Ishikawa (cell line): ENCODE measurements at regions not wholly inside any gene's neighbourhood (a gene's known extent, or its start where the extent isn't known, plus 50 kb on each side); places are given as distances from the start of the nearest gene placed in this dataset.

Experiments
- CEBPB ChIP-seq: IDR thresholded peaks from 2 replicates; pipeline ENCODE4 v1.6.1; 2012
- CREB1 ChIP-seq: IDR thresholded peaks from 2 replicates; pipeline ENCODE4 v1.6.1; 2012; ENCODE audit warnings: low read depth
- EGR1 ChIP-seq: IDR thresholded peaks from 2 replicates; pipeline ENCODE4 v1.6.1; 2012
- EP300 ChIP-seq: IDR thresholded peaks from 2 replicates; pipeline ENCODE4 v1.6.1; 2012; ENCODE audit warnings: borderline replicate concordance
- FOXM1 ChIP-seq: IDR thresholded peaks from 2 replicates; pipeline ENCODE4 v1.6.1; 2012; ENCODE audit warnings: low read depth, borderline replicate concordance
- NFIC ChIP-seq: IDR thresholded peaks from 2 replicates; pipeline ENCODE4 v1.6.1; 2012
- RAD21 ChIP-seq: IDR thresholded peaks from 2 replicates; pipeline ENCODE4 v1.6.1; 2012; ENCODE audit warnings: low read depth
- REST ChIP-seq: IDR thresholded peaks from 2 replicates; pipeline ENCODE4 v1.6.1; 2012; ENCODE audit warnings: low read depth, mild to moderate bottlenecking
- TAF1 ChIP-seq: IDR thresholded peaks from 2 replicates; pipeline ENCODE4 v1.6.1; 2012; ENCODE audit warnings: low read depth, mild to moderate bottlenecking
- TCF12 ChIP-seq: IDR thresholded peaks from 2 replicates; pipeline ENCODE4 v1.6.1; 2012; ENCODE audit warnings: low read depth
- TEAD4 ChIP-seq: IDR thresholded peaks from 2 replicates; pipeline ENCODE4 v1.6.1; 2012
- USF1 ChIP-seq: IDR thresholded peaks from 2 replicates; pipeline ENCODE4 v1.6.1; 2012
- YY1 ChIP-seq: IDR thresholded peaks from 2 replicates; pipeline ENCODE4 v1.6.1; 2012; ENCODE audit warnings: low read depth
- ZBTB7A ChIP-seq: IDR thresholded peaks from 2 replicates; pipeline ENCODE4 v1.6.1; 2012; ENCODE audit warnings: low read depth
- TF ChIP-seq, protein P1 (sequence below): IDR thresholded peaks from 2 replicates; pipeline ENCODE4 v1.6.1; 2012

DNA sequence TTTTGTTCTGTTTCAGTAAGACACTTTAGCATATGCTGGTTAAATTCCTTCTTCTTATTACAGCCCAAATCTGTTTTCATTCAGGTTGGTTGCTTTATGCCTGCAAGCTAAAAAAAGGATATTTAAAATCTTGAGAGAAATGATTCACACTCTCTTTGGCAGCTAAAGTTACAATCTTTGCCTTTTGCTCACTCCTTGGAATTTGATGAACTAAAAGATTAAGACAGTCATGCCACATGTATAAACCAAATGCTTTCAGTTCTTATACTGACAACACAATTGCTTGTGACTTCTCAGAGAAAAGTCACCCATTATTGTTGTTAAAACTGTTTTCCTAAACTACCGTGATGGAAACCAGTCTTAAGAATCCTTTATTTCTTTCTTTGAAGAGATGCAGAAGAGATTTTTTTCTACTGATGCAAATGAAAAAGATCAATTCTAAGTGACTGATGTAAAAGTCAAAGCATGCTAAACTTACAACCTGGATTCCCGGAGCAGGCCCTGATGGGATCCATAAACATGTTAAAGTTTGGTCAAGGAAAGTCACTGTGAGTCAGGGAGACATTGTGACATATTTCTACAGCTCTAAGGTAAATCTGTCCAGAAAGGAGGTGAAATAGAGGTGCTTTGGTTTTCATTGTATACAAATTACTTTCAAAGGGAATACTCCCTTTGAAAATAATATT is 144.2 kb upstream of the CDH10 start:
- TF ChIP-seq REST (no peak), TCF12 (no peak), NFIC (no peak), CREB1 (no peak), CEBPB (no peak), RAD21 (no peak), YY1 (no peak), FOXM1 (no peak)

- TF ChIP-seq CEBPB: no peak
- TF ChIP-seq TEAD4: no peak
- no peak for TF ChIP-seq TAF1
- no peak for TF ChIP-seq ZBTB7A
Observed at GRCh38 chr5:24786108-24786507, 141.3 kb upstream of the CDH10 start.

DNA sequence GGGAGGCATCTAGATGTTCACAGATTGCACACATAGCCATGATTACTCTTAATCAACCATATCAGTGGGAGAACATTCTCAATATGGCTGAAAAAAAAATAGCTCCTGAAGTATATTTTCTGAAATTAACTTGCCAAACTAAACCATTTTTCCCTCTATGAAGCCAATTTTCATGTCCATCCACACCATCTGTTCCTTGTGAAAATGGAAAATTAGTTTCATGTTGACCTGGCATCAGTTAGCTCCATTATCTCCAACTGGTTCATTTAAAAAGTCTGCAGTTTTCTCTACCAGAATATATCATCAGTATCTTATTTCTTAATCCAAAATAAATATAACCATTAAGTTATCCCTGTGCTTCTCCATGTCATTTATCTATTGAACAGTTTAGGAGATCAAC is 138.8 kb upstream of the CDH10 start:
- TF ChIP-seq CEBPB (no peak), RAD21 (no peak), USF1 (no peak), TAF1 (no peak), YY1 (no peak), REST (no peak), TEAD4 (no peak), ZBTB7A (no peak), TCF12 (no peak), CREB1 (no peak), EGR1 (no peak), NFIC (no peak), EP300 (no peak), FOXM1 (no peak)
- TF ChIP-seq, protein P1, sequence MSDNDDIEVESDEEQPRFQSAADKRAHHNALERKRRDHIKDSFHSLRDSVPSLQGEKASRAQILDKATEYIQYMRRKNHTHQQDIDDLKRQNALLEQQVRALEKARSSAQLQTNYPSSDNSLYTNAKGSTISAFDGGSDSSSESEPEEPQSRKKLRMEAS: no peak

- TF ChIP-seq YY1 (no peak), NFIC (no peak), REST (no peak), CEBPB (no peak), TAF1 (no peak), EP300 (no peak), ZBTB7A (no peak), USF1 (no peak), FOXM1 (no peak), EGR1 (no peak), RAD21 (no peak), TEAD4 (no peak), CREB1 (no peak), TCF12 (no peak)
- TF ChIP-seq, protein P1: no peak
Observed at GRCh38 chr5:24777392-24777791, 132.6 kb upstream of the CDH10 start.

GRCh38 chr5:24773261-24773660 is 128.5 kb upstream of the CDH10 start:
- TF ChIP-seq, protein P1: no peak
- TF ChIP-seq TEAD4 (no peak), NFIC (no peak), REST (no peak)
